Osteoblast (primary cell): ENCODE measurements at regions not wholly inside any gene's neighbourhood (a gene's known extent, or its start where the extent isn't known, plus 50 kb on each side); places are given as distances from the start of the nearest gene placed in this dataset.

Experiments
- DNase-seq: peaks from one replicate; pipeline ENCODE4 v3.0.0; 2011; ENCODE audit warnings: low spot score, mixed read lengths; ENCODE audit not compliant: insufficient read length; ENCODE audit errors: missing footprints
- H2AFZ ChIP-seq: 2 replicates; pipeline ENCODE4 v1.6.0; 2011; ENCODE audit warnings: mild to moderate bottlenecking, low read length
- H3K27ac ChIP-seq: 2 replicates; pipeline ENCODE4 v1.5.1; 2011; ENCODE audit warnings: mild to moderate bottlenecking, low read depth, low read length, moderate library complexity
- H3K27me3 ChIP-seq: 2 replicates; pipeline ENCODE4 v1.6.0; 2012; ENCODE audit warnings: mild to moderate bottlenecking, control low read depth, inconsistent platforms, low read length, moderate library complexity; ENCODE audit not compliant: insufficient read depth
- H3K36me3 ChIP-seq: 2 replicates; pipeline ENCODE4 v1.5.1; 2011; ENCODE audit warnings: mild to moderate bottlenecking, low read length, control low read depth, moderate library complexity; ENCODE audit not compliant: insufficient read depth
- H3K4me1 ChIP-seq: 2 replicates; pipeline ENCODE4 v1.5.1; 2011; ENCODE audit warnings: mild to moderate bottlenecking, low read length, control low read depth, moderate library complexity; ENCODE audit not compliant: insufficient read depth
- H3K4me2 ChIP-seq: 2 replicates; pipeline ENCODE4 v1.6.0; 2011; ENCODE audit warnings: mild to moderate bottlenecking, low read length; ENCODE audit not compliant: insufficient read depth
- H3K4me3 ChIP-seq: fragments of 200-600 bp; sonication (generic); 3 replicates; pipeline ENCODE4 v1.5.1; 2012; ENCODE audit warnings: mild to moderate bottlenecking, low read length, inconsistent platforms; ENCODE audit not compliant: insufficient read depth
- H3K79me2 ChIP-seq: 2 replicates; pipeline ENCODE4 v1.6.0; 2012; ENCODE audit warnings: mild to moderate bottlenecking, low read length, control low read depth, inconsistent platforms; ENCODE audit not compliant: insufficient read depth
- H3K9me3 ChIP-seq: 2 replicates; pipeline ENCODE4 v1.5.1; 2011; ENCODE audit warnings: low read depth, low read length, control low read depth
- H4K20me1 ChIP-seq: 2 replicates; pipeline ENCODE4 v1.6.0; 2012; ENCODE audit warnings: mild to moderate bottlenecking, low read length, control low read depth; ENCODE audit not compliant: insufficient read depth
- TF ChIP-seq, protein P1 (sequence below): IDR thresholded peaks from 2 replicates; pipeline ENCODE4 v1.5.1; 2011; ENCODE audit warnings: mild to moderate bottlenecking, low read depth, low read length, moderate library complexity; ENCODE audit errors: extremely low read depth

DNA sequence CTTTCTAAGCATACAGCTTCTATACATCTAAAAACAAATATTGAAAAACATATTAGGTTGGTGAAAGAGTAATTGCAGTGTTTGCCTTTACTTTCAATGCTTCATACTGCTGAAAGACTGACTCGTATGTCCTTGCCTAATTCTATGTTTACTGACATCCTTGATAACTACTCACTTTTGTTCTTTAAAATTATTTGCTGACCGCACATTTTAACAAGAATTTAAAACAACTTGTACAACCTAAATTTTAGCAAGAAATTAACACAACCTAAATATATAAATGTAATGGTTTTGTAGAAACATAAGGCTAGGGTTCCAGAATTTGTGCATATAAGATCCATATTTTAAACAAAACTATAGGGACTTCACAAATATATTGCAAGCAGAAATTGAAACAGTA, 640.2 kb upstream of the MMS22L start:
- Histone ChIP-seq H3K27me3 (no peaks in the 10 kb centered on the region), H3K36me3 (no peaks in the 10 kb centered on the region), H3K4me2 (no peak overlapping the region), H3K4me1 (no peaks in the 10 kb centered on the region), H3K4me3 (no peak overlapping the region), H4K20me1 (no peaks in the 10 kb centered on the region), H3K27ac (no peak overlapping the region), H2AFZ (no peak overlapping the region), H3K9me3 (no peaks in the 10 kb centered on the region), H3K79me2 (no peaks in the 10 kb centered on the region)
- DNase-seq = no peak
- TF ChIP-seq, protein P1, sequence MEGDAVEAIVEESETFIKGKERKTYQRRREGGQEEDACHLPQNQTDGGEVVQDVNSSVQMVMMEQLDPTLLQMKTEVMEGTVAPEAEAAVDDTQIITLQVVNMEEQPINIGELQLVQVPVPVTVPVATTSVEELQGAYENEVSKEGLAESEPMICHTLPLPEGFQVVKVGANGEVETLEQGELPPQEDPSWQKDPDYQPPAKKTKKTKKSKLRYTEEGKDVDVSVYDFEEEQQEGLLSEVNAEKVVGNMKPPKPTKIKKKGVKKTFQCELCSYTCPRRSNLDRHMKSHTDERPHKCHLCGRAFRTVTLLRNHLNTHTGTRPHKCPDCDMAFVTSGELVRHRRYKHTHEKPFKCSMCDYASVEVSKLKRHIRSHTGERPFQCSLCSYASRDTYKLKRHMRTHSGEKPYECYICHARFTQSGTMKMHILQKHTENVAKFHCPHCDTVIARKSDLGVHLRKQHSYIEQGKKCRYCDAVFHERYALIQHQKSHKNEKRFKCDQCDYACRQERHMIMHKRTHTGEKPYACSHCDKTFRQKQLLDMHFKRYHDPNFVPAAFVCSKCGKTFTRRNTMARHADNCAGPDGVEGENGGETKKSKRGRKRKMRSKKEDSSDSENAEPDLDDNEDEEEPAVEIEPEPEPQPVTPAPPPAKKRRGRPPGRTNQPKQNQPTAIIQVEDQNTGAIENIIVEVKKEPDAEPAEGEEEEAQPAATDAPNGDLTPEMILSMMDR = no peak

DNA sequence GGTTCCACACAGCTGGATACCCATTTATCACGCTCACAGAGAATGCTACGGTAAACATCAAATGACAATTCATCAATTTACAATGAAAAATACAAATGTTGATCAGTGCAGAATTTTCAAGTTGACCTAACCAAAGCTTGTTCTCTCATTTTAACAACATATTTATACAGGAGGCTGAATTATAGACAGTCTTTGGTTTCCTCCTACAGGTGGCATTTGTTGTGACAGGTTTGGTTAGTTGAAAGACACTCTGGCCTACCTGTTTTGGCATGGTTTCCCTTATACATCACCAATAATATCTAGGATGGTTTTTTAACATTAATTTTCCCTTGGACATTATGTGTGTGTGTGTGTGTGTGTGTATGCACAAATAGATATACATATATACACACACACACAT, 642.5 kb upstream of the MMS22L start:
- no peaks in the 10 kb centered on the region for H3K9me3 ChIP-seq
- no peaks in the 10 kb centered on the region for H3K36me3 ChIP-seq
- no peaks in the 10 kb centered on the region for H4K20me1 ChIP-seq
- H3K4me3 ChIP-seq = no peak overlapping the region
- H3K4me1 ChIP-seq = no peaks in the 10 kb centered on the region
- no peak overlapping the region for H3K4me2 ChIP-seq
- no peaks in the 10 kb centered on the region for H3K27me3 ChIP-seq
- TF ChIP-seq, protein P1 = no peak
- no peak overlapping the region for H3K27ac ChIP-seq
- no peak for DNase-seq
- H3K79me2 ChIP-seq = no peaks in the 10 kb centered on the region
- H2AFZ ChIP-seq = no peak overlapping the region

DNA sequence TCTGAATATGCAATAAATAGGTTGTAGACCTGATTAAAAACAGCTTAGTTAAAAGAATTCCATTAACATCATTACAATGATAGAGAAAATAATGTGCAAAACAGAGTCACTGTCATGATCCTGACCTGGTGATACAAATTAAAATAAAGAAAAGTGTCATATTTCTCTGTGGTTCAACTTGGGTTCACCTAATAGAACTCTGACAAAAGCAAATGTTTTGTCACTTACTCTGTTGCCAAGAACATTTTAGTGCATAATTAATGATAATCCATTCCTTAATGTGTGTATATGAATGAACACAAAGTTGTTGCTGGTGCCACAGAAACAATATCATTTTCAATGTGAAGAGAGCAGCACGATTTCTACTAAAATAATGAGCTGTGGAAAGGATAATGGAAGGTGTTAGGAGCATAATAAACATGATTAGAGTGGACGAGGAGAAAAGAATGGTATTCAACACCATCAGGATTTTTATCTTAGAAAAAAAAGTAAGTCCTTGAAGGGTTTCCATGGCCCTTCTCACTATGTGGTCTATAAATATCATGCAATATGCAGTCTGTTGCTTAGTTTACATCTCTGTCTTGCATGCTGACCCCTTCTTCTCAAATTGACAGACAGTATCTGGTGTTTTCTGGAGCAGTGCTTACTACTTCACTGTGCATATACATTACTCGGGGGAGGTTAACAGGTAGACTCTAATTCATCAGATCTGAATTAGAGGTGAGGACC, 656.6 kb upstream of the MMS22L start:
- no peaks in the 10 kb centered on the region for H4K20me1 ChIP-seq
- H3K4me2 ChIP-seq = no peak overlapping the region
- no peak for DNase-seq
- H3K4me1 ChIP-seq = no peaks in the 10 kb centered on the region
- TF ChIP-seq, protein P1 = no peak
- no peaks in the 10 kb centered on the region for H3K27me3 ChIP-seq
- no peak overlapping the region for H3K4me3 ChIP-seq
- H2AFZ ChIP-seq = no peak overlapping the region
- no peaks in the 10 kb centered on the region for H3K36me3 ChIP-seq
- no peak overlapping the region for H3K27ac ChIP-seq
- H3K79me2 ChIP-seq = no peaks in the 10 kb centered on the region
- no peaks in the 10 kb centered on the region for H3K9me3 ChIP-seq

DNA sequence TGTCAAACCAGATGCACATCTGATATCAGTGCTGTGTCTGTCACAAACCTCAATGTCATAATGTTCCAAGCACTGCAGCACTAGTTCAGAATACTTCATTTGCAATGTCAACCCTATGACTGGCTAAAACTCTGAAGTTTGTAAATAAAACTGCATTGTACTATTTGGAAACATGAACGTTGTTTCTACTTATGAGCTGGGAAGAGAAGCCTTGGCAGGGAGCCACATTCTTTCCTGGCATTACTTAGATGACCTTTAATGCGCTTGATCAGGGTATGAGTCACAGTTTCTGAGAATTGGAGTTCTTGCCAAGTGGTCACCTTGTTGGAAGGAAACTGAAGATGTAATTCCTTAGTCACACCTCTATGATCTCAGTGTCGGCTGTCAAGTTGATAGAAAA, 664.8 kb upstream of the MMS22L start:
- no peak overlapping the region for H3K4me2 ChIP-seq

More for the DNA sequence above, 664.8 kb upstream of the MMS22L start:
- Histone ChIP-seq H3K27ac (no peak overlapping the region), H4K20me1 (no peaks in the 10 kb centered on the region), H3K9me3 (no peaks in the 10 kb centered on the region), H3K4me3 (no peak overlapping the region), H3K79me2 (no peaks in the 10 kb centered on the region), H2AFZ (no peak overlapping the region), H3K36me3 (no peaks in the 10 kb centered on the region), H3K4me1 (no peaks in the 10 kb centered on the region), H3K27me3 (no peaks in the 10 kb centered on the region)
- TF ChIP-seq, protein P1 = no peak
- DNase-seq = no peak
